ENCODE measurements at regions not wholly inside any gene's neighbourhood (a gene's known extent, or its start where the extent isn't known, plus 50 kb on each side); places are given as distances from the start of the nearest gene placed in this dataset.

- TF ChIP-seq POLR2AphosphoS5 (IDR thresholded peaks at IDR 0.05) (no peak), CTCF (IDR thresholded peaks at IDR 0.05) (no peak), POLR2A (IDR thresholded peaks at IDR 0.05; ENCODE audit: low read depth) (no peak), EP300 (IDR thresholded peaks at IDR 0.05) (no peak)
Measured at GRCh38 chr6:112841553-112842329, 494.6 kb downstream of the RFPL4B start.
